Activated naive CD8-positive, alpha-beta T cell treated with anti-CD3 and anti-CD28 coated beads, Interleukin-2, amount 10 ng/mL, durations not matched to agents 7 days and 5 days (primary cell): ENCODE measurements at regions not wholly inside any gene's neighbourhood (a gene's known extent, or its start where the extent isn't known, plus 50 kb on each side); places are given as distances from the start of the nearest gene placed in this dataset.

Source experiments
- ATAC-seq: fragments of 150-1000 bp; cut with Tn5 transposase; one replicate; pipeline ENCODE4 v1.10.0; 2021; ENCODE audit warnings: low read depth, moderate library complexity
- POLR2A ChIA-PET: fragments of 350-600 bp; sonication (Branson Sonifier 250); formaldehyde crosslinking; loops from one replicate; lab custom pipeline; 2021; ENCODE audit warnings: antibody characterized with exemption; lab: Charles Lee
- DNase-seq: peaks from one replicate; pipeline ENCODE4 v3.0.0; 2021
- H3K27ac Mint-ChIP-seq: one replicate; pipeline ENCODE4 v1.8.0; 2022; ENCODE audit warnings: mild to moderate bottlenecking, mixed read lengths
- H3K27me3 Mint-ChIP-seq: one replicate; pipeline ENCODE4 v1.8.0; 2022; ENCODE audit warnings: mild to moderate bottlenecking, moderate library complexity, mixed read lengths
- H3K36me3 Mint-ChIP-seq: one replicate; pipeline ENCODE4 v1.8.0; 2021; ENCODE audit warnings: mild to moderate bottlenecking, mixed read lengths
- H3K4me1 Mint-ChIP-seq: one replicate; pipeline ENCODE4 v1.8.0; 2021; ENCODE audit warnings: mixed read lengths
- H3K4me3 Mint-ChIP-seq: one replicate; pipeline ENCODE4 v1.8.0; 2022; ENCODE audit warnings: mild to moderate bottlenecking, moderate library complexity, mixed read lengths
- H3K9me3 Mint-ChIP-seq: one replicate; pipeline ENCODE4 v1.8.0; 2021; ENCODE audit warnings: mixed read lengths

DNA sequence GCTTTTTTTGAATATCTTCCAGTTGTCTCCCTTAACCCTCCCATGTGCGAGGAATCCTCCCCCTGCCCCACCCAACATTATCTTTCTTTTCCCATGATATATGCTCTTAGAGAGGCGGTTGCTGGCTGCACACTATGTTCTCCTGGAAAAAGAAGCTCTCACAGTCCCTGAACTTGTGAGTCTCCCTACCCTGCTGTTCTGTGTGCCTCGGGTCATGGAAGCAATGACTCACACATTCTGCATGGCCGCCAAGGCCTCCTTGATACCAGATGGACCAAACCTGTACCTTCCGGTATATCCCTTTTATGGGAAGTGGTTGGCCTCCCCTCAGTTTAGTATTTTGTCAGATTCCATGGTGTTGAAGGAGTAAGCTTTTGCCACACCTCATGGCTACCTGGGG lies 705.4 kb downstream of the SLITRK6 start:
- POLR2A ChIA-PET: no interaction called here
- Mint-ChIP-seq H3K4me1 (no peaks in the 10 kb centered on the region), H3K9me3 (peaks cover 2% of the 10 kb centered on the region), H3K4me3 (no peak overlapping the region), H3K27ac (no peak overlapping the region), H3K27me3 (no peaks in the 10 kb centered on the region), H3K36me3 (no peaks in the 10 kb centered on the region)
- ATAC-seq (no peak), DNase-seq (no peak)

DNA sequence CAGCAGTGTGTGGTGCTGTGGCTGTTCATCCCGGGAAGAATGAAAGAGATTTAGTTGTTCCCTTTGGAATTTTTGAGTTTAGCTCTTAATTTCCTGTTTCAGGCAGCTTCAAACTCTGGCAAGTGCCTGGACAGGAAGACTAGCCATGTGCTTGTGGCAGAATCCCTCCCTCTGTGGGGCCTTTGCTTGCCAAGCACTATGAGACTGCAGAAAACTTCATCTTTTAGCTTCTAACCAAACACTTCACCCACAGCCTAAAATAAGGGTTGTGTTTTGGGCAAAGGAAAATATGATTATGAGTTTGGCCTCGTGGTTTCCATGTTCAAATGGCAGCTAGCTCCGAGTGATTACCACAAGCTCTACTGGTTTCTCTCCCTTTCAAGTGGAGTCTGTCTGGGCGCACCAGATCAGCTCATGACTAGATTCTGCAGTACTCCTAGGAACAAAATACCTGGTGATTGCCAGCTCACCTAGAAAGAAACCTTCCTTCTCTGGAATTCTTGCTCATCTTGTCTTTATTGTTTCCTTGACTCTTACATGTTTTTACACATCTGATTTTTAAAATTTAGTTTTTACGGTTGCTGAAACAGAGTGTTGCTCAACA lies 707.5 kb downstream of the SLITRK6 start:
- no peaks in the 10 kb centered on the region for H3K36me3 Mint-ChIP-seq
- no peak for ATAC-seq

DNA sequence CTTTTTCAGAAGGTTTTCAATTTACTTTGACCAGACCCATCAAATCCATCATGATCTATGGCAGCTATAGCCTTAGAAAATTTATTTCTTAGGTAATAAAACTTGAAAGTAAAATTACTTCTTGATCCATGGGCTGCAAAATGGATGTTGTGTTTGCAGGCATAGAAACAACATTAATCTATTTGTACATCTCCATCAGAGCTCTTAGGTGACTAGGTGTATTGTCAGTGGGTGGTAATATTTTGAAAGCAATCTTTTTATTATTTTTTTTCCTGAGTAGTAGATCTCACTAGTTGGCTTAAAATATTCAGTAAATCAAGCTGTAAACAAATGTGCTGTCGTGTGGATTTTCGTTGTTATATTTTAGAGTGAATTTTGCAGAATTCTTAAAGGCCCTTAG lies 710.0 kb downstream of the SLITRK6 start:
- H3K9me3 Mint-ChIP-seq: peaks cover 2% of the 10 kb centered on the region
- DNase-seq (no peak), ATAC-seq (no peak)
- no peaks in the 10 kb centered on the region for H3K36me3 Mint-ChIP-seq
- no peak overlapping the region for H3K4me3 Mint-ChIP-seq
- POLR2A ChIA-PET: no interaction called here
- H3K4me1 Mint-ChIP-seq: no peaks in the 10 kb centered on the region
- no peaks in the 10 kb centered on the region for H3K27me3 Mint-ChIP-seq
- H3K27ac Mint-ChIP-seq: no peak overlapping the region

More for the DNA sequence above, 707.5 kb downstream of the SLITRK6 start:
- Mint-ChIP-seq H3K9me3 (peaks cover 2% of the 10 kb centered on the region), H3K4me1 (no peaks in the 10 kb centered on the region), H3K27ac (no peak overlapping the region), H3K4me3 (no peak overlapping the region), H3K27me3 (no peaks in the 10 kb centered on the region)
- POLR2A ChIA-PET: no interaction called here
- no peak for DNase-seq

DNA sequence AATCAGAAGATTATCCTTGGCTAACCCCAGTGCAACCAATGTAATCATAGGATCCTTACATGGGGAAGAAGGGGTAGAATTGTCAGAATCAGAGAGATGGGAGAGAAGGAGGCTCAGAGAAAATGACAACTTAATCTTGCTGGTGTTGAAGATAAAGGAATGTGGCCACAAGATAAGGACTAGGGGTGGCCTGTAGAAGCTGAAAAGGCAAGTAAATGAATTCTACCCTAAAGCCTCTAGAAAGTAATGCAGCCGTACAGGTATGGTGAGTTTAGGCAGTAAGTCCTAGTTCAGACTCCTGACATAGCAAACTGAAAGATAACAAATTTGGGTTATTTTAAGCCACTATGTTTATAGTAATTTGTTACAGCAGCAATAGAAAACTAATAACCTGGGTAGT lies 718.5 kb downstream of the SLITRK6 start:
- no peaks in the 10 kb centered on the region for H3K4me1 Mint-ChIP-seq
- H3K9me3 Mint-ChIP-seq: no peaks in the 10 kb centered on the region
- no peak overlapping the region for H3K27ac Mint-ChIP-seq
- no peaks in the 10 kb centered on the region for H3K27me3 Mint-ChIP-seq
- ATAC-seq: no peak
- POLR2A ChIA-PET: no interaction called here
- H3K4me3 Mint-ChIP-seq: no peak overlapping the region
- no peaks in the 10 kb centered on the region for H3K36me3 Mint-ChIP-seq
- no peak for DNase-seq

DNA sequence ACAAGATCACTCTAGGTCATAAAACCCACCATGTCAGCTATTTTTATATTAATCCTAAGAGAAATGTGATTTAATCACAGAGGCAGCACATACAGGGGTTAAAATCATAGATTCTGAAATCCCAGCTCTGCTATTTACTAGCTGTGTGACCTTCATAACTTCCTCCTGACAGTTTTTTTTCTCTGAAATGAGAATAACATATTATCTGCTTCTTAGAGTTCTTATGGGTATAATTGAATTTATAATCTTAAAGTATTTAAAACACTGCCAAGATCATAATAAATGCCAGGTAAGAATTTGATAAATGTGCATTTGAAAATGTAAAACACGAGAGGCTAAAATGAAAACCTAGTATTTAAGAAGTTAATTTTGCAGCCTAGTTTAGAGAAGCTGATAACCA lies 722.9 kb downstream of the SLITRK6 start:
- POLR2A ChIA-PET: no interaction called here

DNA sequence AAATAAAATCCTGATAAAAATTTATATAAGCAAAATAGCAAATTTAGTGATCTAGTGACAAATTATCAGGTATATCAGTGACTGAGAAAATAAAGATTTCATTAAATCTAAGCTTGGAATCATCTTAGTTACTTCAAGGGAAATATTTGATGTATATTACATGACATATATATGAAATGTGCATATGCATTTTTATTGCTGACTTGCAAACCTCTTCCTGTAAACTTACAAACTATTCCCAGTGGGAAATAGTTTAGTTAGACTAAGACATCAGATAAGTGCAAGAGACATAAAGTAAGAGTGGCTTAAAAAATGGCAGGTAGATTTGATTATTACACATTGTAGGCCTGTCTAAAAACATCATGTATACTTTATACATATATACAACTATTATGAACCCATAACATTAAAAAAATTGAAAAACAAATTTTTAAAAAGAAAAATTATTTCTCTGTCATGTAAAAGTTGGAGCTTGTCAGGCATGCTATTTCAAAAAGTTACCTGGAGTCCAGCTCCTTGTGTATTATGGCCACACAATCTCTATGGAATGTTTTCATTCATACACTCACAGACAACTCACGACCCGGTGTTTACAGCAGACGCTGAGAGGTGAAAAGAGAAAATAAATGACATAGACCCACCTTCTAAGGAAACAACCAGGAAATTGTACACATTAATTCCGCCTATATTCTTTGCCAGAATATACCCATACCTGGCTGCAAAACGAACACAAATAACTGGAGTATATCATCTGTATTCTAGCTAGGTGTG lies 724.5 kb downstream of the SLITRK6 start:
- POLR2A ChIA-PET: no interaction called here
- no peak overlapping the region for H3K27ac Mint-ChIP-seq
- no peaks in the 10 kb centered on the region for H3K4me1 Mint-ChIP-seq
- no peaks in the 10 kb centered on the region for H3K36me3 Mint-ChIP-seq
- peaks cover 3% of the 10 kb centered on the region for H3K9me3 Mint-ChIP-seq
- no peaks in the 10 kb centered on the region for H3K27me3 Mint-ChIP-seq
- H3K4me3 Mint-ChIP-seq: no peak overlapping the region
- ATAC-seq (no peak), DNase-seq (no peak)

More for the DNA sequence above, 722.9 kb downstream of the SLITRK6 start:
- Mint-ChIP-seq H3K4me1 (no peaks in the 10 kb centered on the region), H3K36me3 (no peaks in the 10 kb centered on the region), H3K27ac (no peak overlapping the region), H3K9me3 (no peaks in the 10 kb centered on the region), H3K27me3 (no peaks in the 10 kb centered on the region), H3K4me3 (no peak overlapping the region)
- DNase-seq (no peak), ATAC-seq (no peak)

DNA sequence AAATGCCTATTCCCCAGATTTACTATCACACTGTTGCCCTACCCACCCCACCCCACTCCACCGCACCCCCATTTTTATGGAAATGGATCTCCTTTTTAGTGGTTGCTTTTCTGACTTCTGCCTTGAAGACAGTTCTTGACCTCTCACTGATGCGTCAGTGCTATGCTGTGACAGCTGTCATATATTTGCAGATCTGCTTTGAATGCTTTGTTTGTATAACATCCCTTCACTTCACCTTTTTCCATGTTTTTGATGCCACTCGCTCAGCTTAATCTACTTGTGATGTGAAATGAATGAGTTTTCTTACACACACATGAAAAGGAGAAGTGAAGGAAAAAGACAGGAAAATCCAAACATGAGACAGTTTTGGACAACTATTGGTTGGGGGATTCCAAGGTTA lies 731.0 kb downstream of the SLITRK6 start:
- Mint-ChIP-seq H3K27ac (no peak overlapping the region), H3K4me3 (no peak overlapping the region), H3K9me3 (peaks cover 3% of the 10 kb centered on the region), H3K4me1 (no peaks in the 10 kb centered on the region), H3K27me3 (no peaks in the 10 kb centered on the region), H3K36me3 (no peaks in the 10 kb centered on the region)
- POLR2A ChIA-PET: no interaction called here
- DNase-seq (no peak), ATAC-seq (no peak)

DNA sequence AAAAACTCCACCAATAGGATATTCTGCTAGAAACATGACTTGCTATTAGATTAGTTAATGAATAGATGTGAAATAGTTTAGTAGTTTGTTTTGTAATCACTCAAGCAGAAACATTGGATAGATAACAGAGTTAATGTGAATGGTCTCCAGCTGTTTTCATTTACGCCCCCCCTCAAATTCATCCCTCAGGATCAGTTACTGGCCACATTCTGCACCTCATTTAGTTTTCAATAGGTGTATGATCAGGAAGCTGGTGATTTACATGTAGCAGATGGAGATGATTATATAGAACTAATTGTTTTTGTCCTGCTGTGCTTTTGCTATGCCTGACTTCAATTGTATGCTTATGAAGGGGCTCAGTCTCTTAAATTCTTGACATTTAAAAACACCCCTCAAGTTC lies 759.0 kb downstream of the SLITRK6 start:
- no peaks in the 10 kb centered on the region for H3K27me3 Mint-ChIP-seq
- ATAC-seq (no peak), DNase-seq (no peak)
- peaks cover 1% of the 10 kb centered on the region for H3K9me3 Mint-ChIP-seq
- H3K27ac Mint-ChIP-seq: no peak overlapping the region
- POLR2A ChIA-PET: no interaction called here
- no peak overlapping the region for H3K4me3 Mint-ChIP-seq
- no peaks in the 10 kb centered on the region for H3K36me3 Mint-ChIP-seq
- H3K4me1 Mint-ChIP-seq: no peaks in the 10 kb centered on the region

DNA sequence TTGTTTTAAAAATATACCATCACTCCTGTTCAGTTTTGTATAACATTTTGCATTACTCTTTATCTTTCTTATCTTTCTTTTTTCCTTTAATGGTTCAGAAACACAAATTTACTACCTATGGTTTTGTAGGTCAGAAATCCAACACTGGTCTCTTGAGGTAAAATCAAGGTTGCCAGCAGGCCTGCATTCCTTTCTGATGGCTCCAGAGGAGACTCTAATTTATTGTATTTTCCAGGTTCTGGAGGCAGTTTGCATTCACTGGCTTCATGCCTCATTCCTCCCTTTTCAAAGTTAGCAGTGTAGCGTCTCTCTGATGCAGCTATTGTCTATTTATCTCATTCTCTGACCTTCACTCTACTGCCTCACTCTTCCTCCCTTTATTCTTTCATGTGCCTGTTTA lies 767.4 kb downstream of the SLITRK6 start:
- Mint-ChIP-seq H3K4me1 (no peaks in the 10 kb centered on the region), H3K27ac (no peak overlapping the region), H3K36me3 (no peaks in the 10 kb centered on the region), H3K4me3 (no peak overlapping the region), H3K9me3 (peaks cover 5% of the 10 kb centered on the region), H3K27me3 (no peaks in the 10 kb centered on the region)
- POLR2A ChIA-PET: no interaction called here
- ATAC-seq (no peak), DNase-seq (no peak)

DNA sequence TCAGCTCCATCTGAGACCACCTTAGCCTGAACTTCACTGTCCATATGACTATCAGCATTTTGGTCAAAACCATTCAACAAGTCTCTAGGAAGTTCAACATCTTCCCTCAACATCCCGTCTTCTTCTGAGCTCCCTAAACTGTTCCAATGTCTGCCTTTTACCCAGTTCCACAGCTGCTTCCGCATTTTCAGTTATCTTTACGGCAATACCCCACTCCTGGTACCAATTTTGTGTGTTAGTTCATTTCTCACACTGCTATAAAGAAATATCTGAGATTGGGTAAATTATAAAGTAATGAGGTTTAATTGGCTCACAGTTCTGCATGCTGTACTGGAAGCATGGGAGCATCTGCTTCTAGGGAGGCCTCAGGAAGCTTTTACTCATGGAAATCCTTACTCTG lies 771.2 kb downstream of the SLITRK6 start:
- Mint-ChIP-seq H3K27me3 (no peaks in the 10 kb centered on the region), H3K9me3 (peaks cover 5% of the 10 kb centered on the region), H3K4me1 (no peaks in the 10 kb centered on the region), H3K4me3 (no peak overlapping the region), H3K36me3 (no peaks in the 10 kb centered on the region), H3K27ac (no peak overlapping the region)
- ATAC-seq (no peak), DNase-seq (no peak)
- POLR2A ChIA-PET: no interaction called here

DNA sequence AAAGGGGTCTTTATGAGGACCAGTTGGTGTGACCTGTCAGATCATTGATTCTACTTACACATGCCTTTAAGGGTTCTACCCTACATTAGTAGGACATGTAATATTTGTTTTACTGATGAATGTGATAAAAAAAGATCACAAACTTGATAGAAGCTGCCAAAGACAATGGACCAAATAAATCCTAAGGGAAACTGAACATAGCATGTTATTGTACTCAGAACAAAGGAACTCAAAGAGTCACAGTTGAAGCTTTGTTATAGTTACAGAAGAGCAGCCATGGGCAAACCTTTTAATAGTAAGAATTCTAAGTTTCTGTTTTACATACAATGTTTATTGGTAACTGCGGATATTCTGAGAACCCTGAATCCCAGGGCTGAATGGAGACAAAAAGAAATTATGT lies 780.1 kb downstream of the SLITRK6 start:
- H3K27me3 Mint-ChIP-seq: no peaks in the 10 kb centered on the region
- POLR2A ChIA-PET: no interaction called here
- no peaks in the 10 kb centered on the region for H3K4me1 Mint-ChIP-seq
- H3K27ac Mint-ChIP-seq: no peak overlapping the region
- H3K36me3 Mint-ChIP-seq: no peaks in the 10 kb centered on the region
- ATAC-seq (no peak), DNase-seq (no peak)
- H3K9me3 Mint-ChIP-seq: peaks cover 1% of the 10 kb centered on the region
- H3K4me3 Mint-ChIP-seq: no peak overlapping the region

DNA sequence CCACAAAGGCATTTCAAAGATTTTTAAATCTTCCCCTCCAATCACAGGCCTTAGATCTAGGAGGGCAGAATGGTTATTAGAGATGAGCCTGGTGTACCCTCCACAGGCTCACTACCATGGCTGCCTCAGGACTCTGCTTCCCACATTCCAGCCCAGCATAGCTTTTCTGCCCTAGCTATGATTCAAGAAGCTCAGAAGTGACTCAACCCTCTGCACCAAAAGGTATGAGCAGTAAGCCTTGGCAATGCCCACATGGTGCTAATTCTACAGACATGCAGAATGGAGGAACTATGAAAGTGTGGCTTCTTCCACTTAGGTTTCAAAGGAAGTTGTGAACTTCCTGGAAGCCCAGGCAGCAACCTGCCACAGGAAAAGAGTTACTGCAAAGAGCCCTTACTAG lies 786.2 kb downstream of the SLITRK6 start:
- POLR2A ChIA-PET: no interaction called here
- DNase-seq (no peak), ATAC-seq (no peak)
- Mint-ChIP-seq H3K27me3 (no peaks in the 10 kb centered on the region), H3K4me1 (no peaks in the 10 kb centered on the region), H3K4me3 (no peak overlapping the region), H3K27ac (no peak overlapping the region), H3K36me3 (no peaks in the 10 kb centered on the region), H3K9me3 (peaks cover 6% of the 10 kb centered on the region)

DNA sequence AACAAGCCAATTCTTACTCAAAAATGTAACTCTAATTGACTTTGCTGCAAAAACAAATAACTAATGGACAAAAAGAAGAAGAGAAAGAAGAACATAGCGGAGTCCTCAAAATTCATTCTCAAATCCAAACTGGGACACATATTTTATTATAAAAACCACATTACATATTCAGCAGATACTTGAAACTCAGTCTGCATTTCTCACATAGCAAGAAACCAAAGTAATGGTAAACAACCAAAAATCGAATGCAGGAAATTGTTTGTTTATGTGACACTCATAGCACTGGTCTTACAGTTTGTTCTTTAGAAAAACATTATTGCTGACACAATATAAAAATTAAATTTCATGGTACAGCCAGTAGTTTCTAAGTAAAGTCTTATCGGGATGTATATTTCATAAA lies 789.8 kb downstream of the SLITRK6 start:
- H3K4me1 Mint-ChIP-seq: no peaks in the 10 kb centered on the region
- POLR2A ChIA-PET: no interaction called here
- no peaks in the 10 kb centered on the region for H3K27me3 Mint-ChIP-seq
- H3K4me3 Mint-ChIP-seq: no peak overlapping the region
- no peaks in the 10 kb centered on the region for H3K36me3 Mint-ChIP-seq
- no peak overlapping the region for H3K27ac Mint-ChIP-seq
- ATAC-seq (no peak), DNase-seq (no peak)
- peaks cover 5% of the 10 kb centered on the region for H3K9me3 Mint-ChIP-seq

DNA sequence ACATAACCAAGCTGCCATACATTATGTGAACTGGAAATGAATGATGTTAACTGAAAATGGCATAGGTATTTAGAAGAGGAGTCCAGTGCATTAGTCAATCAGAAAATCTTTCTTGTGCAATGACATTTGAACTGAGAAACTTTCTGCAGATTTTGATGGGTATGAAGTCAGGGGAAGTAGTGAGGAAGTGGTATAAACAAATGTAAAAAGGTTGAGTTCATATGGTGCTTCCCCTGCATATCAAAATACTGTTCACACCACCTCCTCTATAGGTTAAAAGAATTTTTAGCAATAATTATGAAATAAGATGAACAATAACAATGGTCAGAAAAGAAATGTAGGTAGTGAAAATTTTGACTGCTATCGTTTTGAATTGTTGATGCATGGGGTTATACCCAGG lies 800.0 kb downstream of the SLITRK6 start:
- ATAC-seq (no peak), DNase-seq (no peak)
- no peaks in the 10 kb centered on the region for H3K36me3 Mint-ChIP-seq
- H3K4me1 Mint-ChIP-seq: no peaks in the 10 kb centered on the region
- H3K27ac Mint-ChIP-seq: no peak overlapping the region
- POLR2A ChIA-PET: no interaction called here
- H3K9me3 Mint-ChIP-seq: no peaks in the 10 kb centered on the region
- H3K27me3 Mint-ChIP-seq: no peaks in the 10 kb centered on the region
- no peak overlapping the region for H3K4me3 Mint-ChIP-seq
